GM12878 (cell line): ENCODE measurements at regions not wholly inside any gene's neighbourhood (a gene's known extent, or its start where the extent isn't known, plus 50 kb on each side); places are given as distances from the start of the nearest gene placed in this dataset.

Experiments used
- CBFB ChIP-seq: IDR thresholded peaks from 2 replicates; pipeline ENCODE4 v1.6.1; 2016; ENCODE audit warnings: antibody characterized with exemption, low read depth
- CTCF ChIP-seq, 3 experiments: IDR thresholded peaks in 2 of 3; conservative IDR thresholded peaks in 1 of 3; 2 replicates each; pipeline ENCODE4 v1.5.1; 2011; ENCODE audit warnings: low read depth in 3 of 3, low read length in 3 of 3, mild to moderate bottlenecking in 3 of 3, control low read depth in 2 of 3, moderate library complexity in 2 of 3, inconsistent platforms in 1 of 3, mixed read lengths in 1 of 3; ENCODE audit not compliant: control insufficient read depth in 2 of 3, insufficient read depth in 1 of 3; ENCODE audit errors: extremely low read depth in 1 of 3
- GABPA ChIP-seq: IDR thresholded peaks from 2 replicates; pipeline ENCODE4 v1.6.1; 2014; ENCODE audit warnings: antibody characterized with exemption, low read depth, mild to moderate bottlenecking, inconsistent platforms
- KDM1A ChIP-seq: fragments of 200-600 bp; sonication (generic); IDR thresholded peaks from 2 replicates; pipeline ENCODE4 v1.6.1; 2016; ENCODE audit warnings: borderline replicate concordance
- NR2C2 ChIP-seq: IDR thresholded peaks from 2 replicates; pipeline ENCODE4 v1.6.1; 2011; ENCODE audit warnings: borderline replicate concordance, low read depth; ENCODE audit not compliant: control insufficient read depth, insufficient read length
- RFX5 ChIP-seq: IDR thresholded peaks from 2 replicates; pipeline ENCODE4 v1.6.1; 2011; ENCODE audit warnings: low read depth, low read length, improper control_type of control experiment
- TBL1XR1 ChIP-seq: IDR thresholded peaks from 2 replicates; pipeline ENCODE4 v1.6.1; 2012; ENCODE audit warnings: low read depth, low read length, improper control_type of control experiment
- YY1 ChIP-seq: IDR thresholded peaks from 2 replicates; pipeline ENCODE4 v1.6.1; 2011; ENCODE audit warnings: low read depth, mild to moderate bottlenecking, low read length
- ZBTB33 ChIP-seq: fragments of 450-650 bp; IDR thresholded peaks from 2 replicates; pipeline ENCODE4 v1.6.1; 2017; ENCODE audit warnings: mild to moderate bottlenecking
- TF ChIP-seq, protein P1 (sequence below): IDR thresholded peaks from 2 replicates; pipeline ENCODE4 v1.6.1; 2011; ENCODE audit warnings: low read depth, low read length, improper control_type of control experiment, borderline replicate concordance

DNA sequence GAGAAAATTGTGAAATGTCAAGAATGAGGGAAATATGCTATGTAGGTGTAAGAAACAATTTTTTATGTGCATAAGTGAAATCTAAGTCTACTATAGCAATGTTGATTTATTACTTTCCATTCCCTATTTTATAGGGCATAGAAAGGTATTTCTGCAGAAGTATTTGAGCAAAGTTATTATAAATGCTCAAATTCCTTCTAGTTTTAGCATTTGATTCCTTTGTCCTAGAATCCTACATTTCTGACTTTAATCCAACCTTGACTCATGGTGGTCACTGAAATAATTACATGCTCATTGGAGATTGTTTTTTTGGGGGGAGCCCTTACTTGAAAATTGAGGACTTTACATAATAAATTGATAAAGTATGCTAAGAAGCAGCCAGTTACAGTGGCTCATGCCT, 716.6 kb upstream of the LUZP2 start:
- TF ChIP-seq CTCF (IDR thresholded peaks at IDR 0.05 in 2 of 3, conservative IDR thresholded peaks at IDR 0.05 in 1 of 3; ENCODE audit: control insufficient read depth in 2 of 3, extremely low read depth in 1 of 3, insufficient read depth in 1 of 3, low read depth in 3 of 3, low read length in 3 of 3) (no peak), YY1 (no peak), TBL1XR1 (no peak), KDM1A (no peak), NR2C2 (no peak), GABPA (no peak), ZBTB33 (no peak), RFX5 (no peak), CBFB (no peak)
- TF ChIP-seq, protein P1, sequence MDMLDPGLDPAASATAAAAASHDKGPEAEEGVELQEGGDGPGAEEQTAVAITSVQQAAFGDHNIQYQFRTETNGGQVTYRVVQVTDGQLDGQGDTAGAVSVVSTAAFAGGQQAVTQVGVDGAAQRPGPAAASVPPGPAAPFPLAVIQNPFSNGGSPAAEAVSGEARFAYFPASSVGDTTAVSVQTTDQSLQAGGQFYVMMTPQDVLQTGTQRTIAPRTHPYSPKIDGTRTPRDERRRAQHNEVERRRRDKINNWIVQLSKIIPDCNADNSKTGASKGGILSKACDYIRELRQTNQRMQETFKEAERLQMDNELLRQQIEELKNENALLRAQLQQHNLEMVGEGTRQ: no peak
